NCI-H2196 treated with DMSO at 0.1 percent for 48 hours (cell line): ENCODE measurements at regions not wholly inside any gene's neighbourhood (a gene's known extent, or its start where the extent isn't known, plus 50 kb on each side); places are given as distances from the start of the nearest gene placed in this dataset.
"Not testable (repeated sequence)": the region's sequence is repeated elsewhere in the genome, so short reads cannot be mapped to it uniquely, and the experiment has no call there.

ENCODE experiments used
- DNase-seq: peaks from one replicate; lab custom pipeline; 2025; ENCODE audit not compliant: unreplicated experiment; lab: John Stamatoyannopoulos, UW

- DNase-seq, result no peak
These were observed 607.2 kb upstream of the KCND2 start for GRCh38 chr7:119665796-119666195.

GRCh38 chr7:119681336-119681735 lies 591.6 kb upstream of the KCND2 start:
- DNase-seq, result no peak

GRCh38 chr7:119684763-119685162 lies 588.2 kb upstream of the KCND2 start:
- no peak for DNase-seq

- DNase-seq, result no peak
These were observed 587.1 kb upstream of the KCND2 start for GRCh38 chr7:119685906-119686305.

GRCh38 chr7:119688831-119689230 lies 584.1 kb upstream of the KCND2 start:
- DNase-seq, result no peak

GRCh38 chr7:119692541-119692940 lies 580.4 kb upstream of the KCND2 start:
- DNase-seq, result no peak

GRCh38 chr7:119694506-119694905 lies 578.5 kb upstream of the KCND2 start:
- no peak for DNase-seq

- DNase-seq, result no peak
These were observed 576.6 kb upstream of the KCND2 start for GRCh38 chr7:119696336-119696735.

GRCh38 chr7:119703895-119704294 lies 569.1 kb upstream of the KCND2 start:
- DNase-seq, result no peak

GRCh38 chr7:119706608-119707007 lies 566.4 kb upstream of the KCND2 start:
- no peak for DNase-seq

- no peak for DNase-seq
These were observed 564.1 kb upstream of the KCND2 start for GRCh38 chr7:119708891-119709290.

- DNase-seq, result no peak
These were observed 561.9 kb upstream of the KCND2 start for GRCh38 chr7:119711104-119711503.

GRCh38 chr7:119712886-119713462 lies 560.0 kb upstream of the KCND2 start:
- DNase-seq, result no peak

- DNase-seq, result no peak
These were observed 559.4 kb upstream of the KCND2 start for GRCh38 chr7:119713606-119714005.

- no peak for DNase-seq
These were observed 552.4 kb upstream of the KCND2 start for GRCh38 chr7:119720541-119720940.

- no peak for DNase-seq
These were observed 548.8 kb upstream of the KCND2 start for GRCh38 chr7:119724041-119724792.

- DNase-seq, result no peak
These were observed 539.7 kb upstream of the KCND2 start for GRCh38 chr7:119733127-119733879.

- DNase-seq, result no peak
These were observed 535.6 kb upstream of the KCND2 start for GRCh38 chr7:119737390-119737789.

- DNase-seq, result not testable (repeated sequence)
These were observed 527.7 kb upstream of the KCND2 start for GRCh38 chr7:119745280-119745679.

- DNase-seq, result no peak
These were observed 524.6 kb upstream of the KCND2 start for GRCh38 chr7:119748251-119748860.

- no peak for DNase-seq
These were observed 524.0 kb upstream of the KCND2 start for GRCh38 chr7:119748991-119749390.

GRCh38 chr7:119756687-119757086 lies 516.3 kb upstream of the KCND2 start:
- no peak for DNase-seq
